Calu3 (cell line): ENCODE measurements at regions not wholly inside any gene's neighbourhood (a gene's known extent, or its start where the extent isn't known, plus 50 kb on each side); places are given as distances from the start of the nearest gene placed in this dataset.

Source experiments
- BruUV-seq: library from RNA; stranded (reverse); fragments of 400-500 nt; replicated peaks from 2 replicates; lab custom pipeline; 2021; lab: Mats Ljungman, UMichigan
- CTCF ChIA-PET: fragments of 300-600 bp; sonication (Branson Sonifier 250); formaldehyde crosslinking; loops from one replicate; lab custom pipeline; 2022; ENCODE audit warnings: antibody characterized with exemption; lab: Charles Lee
- DNase-seq: peaks from one replicate; pipeline ENCODE4 v3.0.0; 2022
- H3K27ac Mint-ChIP-seq: one replicate; pipeline ENCODE4 v1.8.0; 2022; ENCODE audit warnings: mixed read lengths; ENCODE audit not compliant: unreplicated experiment
- H3K27me3 Mint-ChIP-seq: one replicate; pipeline ENCODE4 v1.8.0; 2022; ENCODE audit warnings: mixed read lengths; ENCODE audit not compliant: unreplicated experiment
- H3K36me3 Mint-ChIP-seq: one replicate; pipeline ENCODE4 v1.8.0; 2022; ENCODE audit warnings: mild to moderate bottlenecking, moderate library complexity, mixed read lengths; ENCODE audit not compliant: insufficient read depth, unreplicated experiment
- H3K4me1 Mint-ChIP-seq: one replicate; pipeline ENCODE4 v1.8.0; 2022; ENCODE audit warnings: mild to moderate bottlenecking, low read depth, mixed read lengths; ENCODE audit not compliant: unreplicated experiment
- H3K4me3 Mint-ChIP-seq: one replicate; pipeline ENCODE4 v1.8.0; 2022; ENCODE audit warnings: mild to moderate bottlenecking, low read depth, moderate library complexity, mixed read lengths; ENCODE audit not compliant: unreplicated experiment
- H3K9me3 Mint-ChIP-seq: one replicate; pipeline ENCODE4 v1.8.0; 2022; ENCODE audit warnings: low read depth, mixed read lengths; ENCODE audit not compliant: unreplicated experiment
- CTCF ChIP-seq: fragments of 200-600 bp; IDR thresholded peaks from one replicate; pipeline ENCODE4 v1.8.0; 2022; ENCODE audit warnings: antibody characterized with exemption; ENCODE audit not compliant: unreplicated experiment
- intact Hi-C: fragments of 100-400 bp; cut with micrococcal nuclease; formaldehyde crosslinking; loops from one replicate; pipeline ENCODE4 v1.10.0; 2022; ENCODE audit not compliant: unreplicated experiment

- intact Hi-C loops: no loop called here
These were observed 315.9 kb upstream of the RASA1 start for GRCh38 chr5:86951761-86952160.

GRCh38 chr5:86964889-86965288 is 302.8 kb upstream of the RASA1 start:
- H3K9me3 Mint-ChIP-seq: no peaks in the 10 kb centered on the region
- H3K27me3 Mint-ChIP-seq: no peaks in the 10 kb centered on the region
- CTCF ChIA-PET: no interaction called here
- H3K4me1 Mint-ChIP-seq: peaks cover 23% of the 10 kb centered on the region
- no peak for TF ChIP-seq CTCF
- BruUV-seq: no TSS peak
- no peaks in the 10 kb centered on the region for H3K36me3 Mint-ChIP-seq
- no peak overlapping the region for H3K4me3 Mint-ChIP-seq
- intact Hi-C loops: loop anchor here (5.0 kb wide), 1 partner anchor 278 kb away; no protein-coding TSS in a partner anchor
- DNase-seq: no peak
- no peak overlapping the region for H3K27ac Mint-ChIP-seq

More at GRCh38 chr5:86951761-86952160, 315.9 kb upstream of the RASA1 start:
- no peak for DNase-seq
- CTCF ChIA-PET: no interaction called here
- H3K4me1 Mint-ChIP-seq: no peaks in the 10 kb centered on the region
- no peak for TF ChIP-seq CTCF
- peaks cover 13% of the 10 kb centered on the region for H3K27me3 Mint-ChIP-seq
- no peak overlapping the region for H3K4me3 Mint-ChIP-seq
- no peaks in the 10 kb centered on the region for H3K36me3 Mint-ChIP-seq
- no TSS peak for BruUV-seq
- no peaks in the 10 kb centered on the region for H3K9me3 Mint-ChIP-seq
- H3K27ac Mint-ChIP-seq: no peak overlapping the region

DNA sequence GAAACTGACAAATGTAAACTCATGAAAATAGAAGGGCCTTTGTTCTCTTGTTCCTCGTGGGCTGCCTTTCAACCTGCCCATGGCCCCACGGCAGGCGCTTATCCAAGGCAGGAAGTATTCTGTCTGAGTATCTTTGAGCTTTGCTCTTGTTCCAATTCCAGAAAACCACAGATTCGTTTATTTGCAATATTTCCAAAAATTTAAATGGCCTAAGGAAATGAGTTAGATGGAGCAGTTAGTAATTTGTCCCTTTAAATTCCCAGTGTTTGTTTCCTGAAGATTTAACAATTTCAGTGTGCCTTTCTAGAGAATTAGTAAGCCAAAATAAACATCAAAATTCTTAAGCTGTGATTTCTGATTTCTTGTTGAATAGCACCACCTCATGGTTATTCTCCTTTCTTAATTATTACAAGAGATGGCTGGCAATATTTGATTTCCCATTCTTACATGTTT is 299.4 kb upstream of the RASA1 start:
- Mint-ChIP-seq H3K36me3 (no peaks in the 10 kb centered on the region), H3K4me3 (no peak overlapping the region), H3K4me1 (peaks cover 37% of the 10 kb centered on the region), H3K27ac (peak overlapping the region; percentile 43), H3K27me3 (no peaks in the 10 kb centered on the region), H3K9me3 (no peaks in the 10 kb centered on the region)
- BruUV-seq: no TSS peak
- intact Hi-C loops: loop anchor here (1.0 to 5.0 kb wide), 2 partner anchors 87 to 281 kb away; no protein-coding TSS in a partner anchor
- TF ChIP-seq CTCF: no peak
- CTCF ChIA-PET: interaction anchor here (0.5 to 5.1 kb wide), 6 partner anchors 12 to 1708 kb away, joined by 3 to 67 read pairs (median 4); no protein-coding TSS in a partner anchor
- peak; percentile 56 for DNase-seq

GRCh38 chr5:86970361-86970760 is 297.3 kb upstream of the RASA1 start:
- Mint-ChIP-seq H3K27me3 (no peaks in the 10 kb centered on the region), H3K4me1 (peaks cover 28% of the 10 kb centered on the region), H3K36me3 (no peaks in the 10 kb centered on the region), H3K27ac (no peak overlapping the region), H3K9me3 (no peaks in the 10 kb centered on the region), H3K4me3 (no peak overlapping the region)
- CTCF ChIA-PET: interaction anchor here (1.4 to 5.1 kb wide), 2 partner anchors 9 to 89 kb away, joined by 4 to 67 read pairs; no protein-coding TSS in a partner anchor
- no TSS peak for BruUV-seq
- no peak for TF ChIP-seq CTCF
- no peak for DNase-seq
- intact Hi-C loops: loop anchor here (5.0 kb wide), 1 partner anchor 792 kb away; no protein-coding TSS in a partner anchor
